ENCODE measurements at regions not wholly inside any gene's neighbourhood (a gene's known extent, or its start where the extent isn't known, plus 50 kb on each side); places are given as distances from the start of the nearest gene placed in this dataset.

DNA sequence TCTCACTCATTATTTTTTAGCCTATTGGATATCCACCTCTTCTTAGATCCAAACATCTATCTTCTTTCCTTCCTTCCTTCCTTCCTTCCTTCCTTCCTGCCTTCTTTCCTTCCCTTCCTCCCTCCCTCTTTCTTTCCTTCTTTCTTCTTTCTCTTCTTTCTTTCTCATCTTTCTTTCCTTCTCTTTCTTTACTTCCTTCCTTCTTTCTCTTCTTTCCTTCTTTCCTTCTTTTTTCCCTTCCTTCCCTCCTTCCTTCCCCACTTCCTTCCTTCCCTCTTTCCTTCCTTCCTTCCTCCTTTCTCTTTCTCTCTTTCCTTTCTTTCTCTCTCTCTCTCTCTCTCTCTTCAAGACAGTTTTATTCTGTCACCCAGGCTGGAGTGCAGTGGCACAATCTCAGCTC, 1239.8 kb downstream of the PCDH7 start:
- TF ChIP-seq, protein P1, sequence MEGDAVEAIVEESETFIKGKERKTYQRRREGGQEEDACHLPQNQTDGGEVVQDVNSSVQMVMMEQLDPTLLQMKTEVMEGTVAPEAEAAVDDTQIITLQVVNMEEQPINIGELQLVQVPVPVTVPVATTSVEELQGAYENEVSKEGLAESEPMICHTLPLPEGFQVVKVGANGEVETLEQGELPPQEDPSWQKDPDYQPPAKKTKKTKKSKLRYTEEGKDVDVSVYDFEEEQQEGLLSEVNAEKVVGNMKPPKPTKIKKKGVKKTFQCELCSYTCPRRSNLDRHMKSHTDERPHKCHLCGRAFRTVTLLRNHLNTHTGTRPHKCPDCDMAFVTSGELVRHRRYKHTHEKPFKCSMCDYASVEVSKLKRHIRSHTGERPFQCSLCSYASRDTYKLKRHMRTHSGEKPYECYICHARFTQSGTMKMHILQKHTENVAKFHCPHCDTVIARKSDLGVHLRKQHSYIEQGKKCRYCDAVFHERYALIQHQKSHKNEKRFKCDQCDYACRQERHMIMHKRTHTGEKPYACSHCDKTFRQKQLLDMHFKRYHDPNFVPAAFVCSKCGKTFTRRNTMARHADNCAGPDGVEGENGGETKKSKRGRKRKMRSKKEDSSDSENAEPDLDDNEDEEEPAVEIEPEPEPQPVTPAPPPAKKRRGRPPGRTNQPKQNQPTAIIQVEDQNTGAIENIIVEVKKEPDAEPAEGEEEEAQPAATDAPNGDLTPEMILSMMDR (IDR thresholded peaks at IDR 0.05), result no peak
- TF ChIP-seq POLR2A (IDR thresholded peaks at IDR 0.05), result no peak

Measured in adrenal gland (tissue), 5 donors.